Kidney epithelial cell (primary cell): ENCODE measurements at regions not wholly inside any gene's neighbourhood (a gene's known extent, or its start where the extent isn't known, plus 50 kb on each side); places are given as distances from the start of the nearest gene placed in this dataset.

Source experiments
- DNase-seq: peaks from one replicate; pipeline ENCODE4 v3.0.0-alpha.2; 2010; ENCODE audit warnings: low read depth
- H3K27me3 ChIP-seq: 2 replicates; pipeline ENCODE4 v1.6.0; 2011; ENCODE audit warnings: low read length; ENCODE audit not compliant: control insufficient read depth, insufficient read depth
- H3K36me3 ChIP-seq: 2 replicates; pipeline ENCODE4 v1.5.1; 2011; ENCODE audit warnings: low read length; ENCODE audit not compliant: control insufficient read depth, insufficient read depth
- H3K4me3 ChIP-seq: 2 replicates; pipeline ENCODE4 v1.5.1; 2011; ENCODE audit warnings: low read depth, mild to moderate bottlenecking, control low read depth, low read length
- CTCF ChIP-seq: IDR thresholded peaks from 2 replicates; pipeline ENCODE4 v1.5.1; 2011; ENCODE audit warnings: mild to moderate bottlenecking, moderate library complexity, low read length, control low read depth, inconsistent platforms; ENCODE audit not compliant: insufficient read depth, poor library complexity, severe bottlenecking

DNA sequence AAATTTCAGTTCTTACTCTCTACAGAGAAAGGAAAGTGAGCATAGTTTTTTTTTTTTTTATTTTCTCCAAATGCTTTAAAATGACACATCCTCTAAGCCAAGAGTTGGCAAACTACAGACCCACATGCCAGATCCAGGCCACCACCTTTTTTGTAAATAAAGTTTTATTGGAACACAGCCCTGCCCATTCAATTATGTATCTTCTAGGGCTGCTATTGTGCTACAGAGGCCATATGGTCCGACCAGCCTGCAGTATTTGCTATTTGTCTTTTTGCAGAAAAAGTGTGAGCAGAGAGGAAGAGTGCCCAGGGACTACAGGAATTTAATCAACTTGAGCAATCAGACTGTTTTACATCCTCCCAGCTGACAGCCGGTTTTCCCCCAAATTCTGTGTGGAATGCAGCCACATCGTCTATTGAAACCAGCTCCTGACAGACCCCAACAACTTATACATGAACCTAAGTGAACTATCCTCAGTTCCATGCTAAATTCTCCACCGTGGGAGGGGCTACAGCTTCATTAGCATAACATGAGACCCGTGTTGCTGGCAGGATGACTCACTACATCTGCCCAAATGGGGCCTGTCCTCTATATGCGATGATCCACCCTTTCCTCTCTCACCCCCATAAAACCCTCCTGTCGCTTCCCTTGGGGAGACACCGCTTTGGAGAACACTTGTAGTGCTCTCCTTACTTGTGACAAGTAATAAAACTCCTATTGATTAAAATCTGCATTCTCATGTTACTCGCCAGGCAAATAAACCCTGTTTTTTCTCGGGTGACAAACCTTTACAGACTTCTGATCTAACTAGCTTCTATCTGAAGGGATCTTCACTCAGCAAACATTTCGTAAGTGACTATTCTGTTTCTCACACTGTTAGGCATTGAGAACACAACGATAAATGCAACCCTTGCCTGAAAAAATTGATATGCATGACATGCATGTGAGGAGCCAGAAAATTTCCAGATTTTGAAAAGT is 149.4 kb upstream of the HS3ST3A1 start:
- Histone ChIP-seq H3K4me3 (no peak overlapping the region), H3K36me3 (no peaks in the 10 kb centered on the region), H3K27me3 (no peaks in the 10 kb centered on the region)
- TF ChIP-seq CTCF: no peak
- DNase-seq: no peak

DNA sequence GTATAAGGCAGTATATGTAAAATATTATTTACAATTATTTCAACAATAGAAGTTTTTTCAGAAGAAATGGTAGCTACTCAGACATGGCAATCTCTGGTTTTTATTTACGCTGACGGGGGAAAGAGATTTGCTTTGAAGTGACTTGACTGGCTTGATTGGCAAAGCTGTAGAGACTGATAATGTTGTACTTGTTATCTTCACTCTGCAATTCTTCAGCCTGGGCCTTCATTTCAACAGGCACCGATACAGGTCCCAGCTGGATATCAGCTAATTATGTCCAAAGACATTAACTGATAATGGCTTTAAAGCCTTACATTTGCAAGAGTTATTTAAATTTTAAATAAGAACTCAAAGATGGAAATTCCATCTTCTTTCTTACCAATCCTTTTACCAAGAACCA is 151.4 kb upstream of the HS3ST3A1 start:
- Histone ChIP-seq H3K36me3 (no peaks in the 10 kb centered on the region), H3K4me3 (no peak overlapping the region), H3K27me3 (no peaks in the 10 kb centered on the region)
- DNase-seq: no peak
- TF ChIP-seq CTCF: no peak

- DNase-seq: no peak
- Histone ChIP-seq H3K27me3 (no peaks in the 10 kb centered on the region), H3K4me3 (no peak overlapping the region)
Measured at GRCh38 chr17:13753771-13754170, 152.0 kb upstream of the HS3ST3A1 start.

GRCh38 chr17:13755851-13756250 is 154.1 kb upstream of the HS3ST3A1 start:
- H3K4me3 ChIP-seq: no peak overlapping the region
- no peak for TF ChIP-seq CTCF
- DNase-seq: no peak
- no peaks in the 10 kb centered on the region for H3K27me3 ChIP-seq
- H3K36me3 ChIP-seq: no peaks in the 10 kb centered on the region

More at GRCh38 chr17:13753771-13754170, 152.0 kb upstream of the HS3ST3A1 start:
- no peak for TF ChIP-seq CTCF
- no peaks in the 10 kb centered on the region for H3K36me3 ChIP-seq

- TF ChIP-seq CTCF: no peak
- DNase-seq: no peak
- Histone ChIP-seq H3K27me3 (no peaks in the 10 kb centered on the region), H3K36me3 (no peaks in the 10 kb centered on the region), H3K4me3 (no peak overlapping the region)
Measured at GRCh38 chr17:13756763-13757162, 155.0 kb upstream of the HS3ST3A1 start.

DNA sequence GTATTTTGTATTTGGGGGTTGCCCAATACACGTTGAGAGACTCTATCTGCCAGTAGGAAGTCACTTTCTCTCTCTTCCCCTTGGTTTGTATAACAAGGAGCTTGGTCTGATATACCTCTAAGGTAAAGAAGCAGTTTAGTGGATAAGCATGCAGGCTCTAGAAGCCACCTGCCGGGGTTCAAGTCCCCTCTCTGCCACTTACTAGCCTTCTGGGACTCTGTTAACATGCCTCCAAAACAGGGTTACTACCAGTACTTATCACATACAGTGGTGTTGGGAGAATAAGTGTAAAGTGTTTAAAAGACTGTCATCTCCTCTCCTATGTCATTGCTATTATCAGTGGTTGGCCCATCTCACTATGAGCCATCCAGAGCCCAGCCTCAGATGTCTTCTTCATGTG is 156.1 kb upstream of the HS3ST3A1 start:
- no peak for DNase-seq
- TF ChIP-seq CTCF: no peak
- H3K36me3 ChIP-seq: no peaks in the 10 kb centered on the region

More for the DNA sequence above, 156.1 kb upstream of the HS3ST3A1 start:
- Histone ChIP-seq H3K4me3 (no peak overlapping the region), H3K27me3 (no peaks in the 10 kb centered on the region)
